Vagina (tissue), 2 donors: ENCODE measurements at regions not wholly inside any gene's neighbourhood (a gene's known extent, or its start where the extent isn't known, plus 50 kb on each side); places are given as distances from the start of the nearest gene placed in this dataset.

Experiments
- DNase-seq, 2 donors: peaks; one replicate each; pipeline ENCODE4 v3.0.0-alpha.2; 2017; ENCODE audit errors: extremely low spot score in 2 of 2
- H3K27ac ChIP-seq: fragments of 200-600 bp; sonication (generic); one replicate; pipeline ENCODE4 v1.5.1; 2019
- H3K27me3 ChIP-seq: fragments of 200-600 bp; sonication (generic); one replicate; pipeline ENCODE4 v1.5.1; 2019
- H3K36me3 ChIP-seq, 2 donors: fragments of 200-600 bp; sonication (generic); one replicate each; pipeline ENCODE4 v1.5.1; 2017 to 2019
- H3K4me1 ChIP-seq: fragments of 200-600 bp; sonication (generic); one replicate; pipeline ENCODE4 v1.5.1; 2019
- H3K4me3 ChIP-seq, 2 donors: fragments of 200-600 bp; sonication (generic); 1 replicate in 1 of 2; 2 replicates in 1 of 2; pipeline ENCODE4 v1.5.1; 2016 to 2019
- H3K9me3 ChIP-seq: fragments of 200-600 bp; sonication (generic); one replicate; pipeline ENCODE4 v1.5.1; 2019
- POLR2A ChIP-seq, 2 donors: fragments of 450-650 bp; IDR thresholded peaks; one replicate each; pipeline ENCODE4 v1.6.1; 2017; ENCODE audit warnings: antibody characterized with exemption in 2 of 2, mild to moderate bottlenecking in 2 of 2, moderate library complexity in 2 of 2
- POLR2AphosphoS5 ChIP-seq, 2 donors: sonication (generic); formaldehyde crosslinking; IDR thresholded peaks; one replicate each; pipeline ENCODE4 v1.9.0; 2017; ENCODE audit warnings: antibody characterized with exemption in 2 of 2, mild to moderate bottlenecking in 2 of 2, low read depth in 1 of 2; ENCODE audit not compliant: insufficient read depth in 1 of 2
- intact Hi-C: fragments of 100-400 bp; cut with DNase I; formaldehyde crosslinking; loops from one replicate; pipeline ENCODE4 v1.15.1; 2023
- TF ChIP-seq, protein P1 (sequence below), 3 experiments: fragments of 450-650 bp in 2 of 3; fragments of 200-600 bp in 1 of 3; sonication (generic) in 1 of 3; IDR thresholded peaks; one replicate each; pipeline ENCODE4 v1.5.1; 2017 to 2019; ENCODE audit warnings: antibody characterized with exemption in 3 of 3, mild to moderate bottlenecking in 2 of 3, moderate library complexity in 2 of 3

DNA sequence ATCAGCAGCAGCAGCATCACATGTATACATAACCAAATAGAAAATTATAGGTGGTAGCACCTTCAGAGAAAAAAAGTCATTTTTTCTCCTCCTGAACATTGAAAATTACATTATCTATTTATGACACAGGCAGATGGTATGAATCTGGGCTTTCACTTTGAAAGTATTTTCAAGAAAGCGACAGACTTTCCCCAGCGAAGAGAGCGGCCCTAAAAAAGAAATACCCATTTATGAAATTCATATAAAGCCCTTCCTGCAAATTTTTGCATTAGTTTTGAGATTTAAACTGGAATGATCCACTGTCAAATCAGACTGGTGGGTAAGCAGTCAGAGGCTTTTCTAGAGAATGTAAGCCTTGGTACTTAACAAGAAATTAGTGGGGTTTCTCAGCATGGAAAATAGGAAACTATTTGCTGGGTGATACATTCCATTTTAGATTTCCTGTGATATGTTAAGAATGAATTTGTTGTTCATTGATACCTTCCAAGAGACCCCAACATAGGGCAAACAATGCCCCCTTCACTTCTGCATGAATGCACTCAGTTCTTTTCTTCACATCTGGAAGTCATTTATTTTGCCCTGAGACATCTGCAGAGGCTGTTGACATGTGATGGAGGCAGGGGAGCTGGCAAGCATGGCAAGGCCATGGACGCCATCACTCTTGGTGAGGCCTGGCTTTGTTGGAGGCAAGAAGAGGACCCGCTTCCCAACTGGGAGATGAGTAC, 147.0 kb downstream of the LINC00237 start:
- Histone ChIP-seq H3K27me3 (no peaks in the 10 kb centered on the region), H3K27ac (no peak overlapping the region), H3K9me3 (no peaks in the 10 kb centered on the region), H3K36me3 (no peaks in the 10 kb centered on the region), H3K4me1 (no peaks in the 10 kb centered on the region), H3K4me3 (no peak overlapping the region)
- TF ChIP-seq POLR2AphosphoS5 (IDR thresholded peaks at IDR 0.05; ENCODE audit: insufficient read depth in 1 of 2, low read depth in 1 of 2) (no peak), POLR2A (IDR thresholded peaks at IDR 0.05) (no peak)
- TF ChIP-seq, protein P1, sequence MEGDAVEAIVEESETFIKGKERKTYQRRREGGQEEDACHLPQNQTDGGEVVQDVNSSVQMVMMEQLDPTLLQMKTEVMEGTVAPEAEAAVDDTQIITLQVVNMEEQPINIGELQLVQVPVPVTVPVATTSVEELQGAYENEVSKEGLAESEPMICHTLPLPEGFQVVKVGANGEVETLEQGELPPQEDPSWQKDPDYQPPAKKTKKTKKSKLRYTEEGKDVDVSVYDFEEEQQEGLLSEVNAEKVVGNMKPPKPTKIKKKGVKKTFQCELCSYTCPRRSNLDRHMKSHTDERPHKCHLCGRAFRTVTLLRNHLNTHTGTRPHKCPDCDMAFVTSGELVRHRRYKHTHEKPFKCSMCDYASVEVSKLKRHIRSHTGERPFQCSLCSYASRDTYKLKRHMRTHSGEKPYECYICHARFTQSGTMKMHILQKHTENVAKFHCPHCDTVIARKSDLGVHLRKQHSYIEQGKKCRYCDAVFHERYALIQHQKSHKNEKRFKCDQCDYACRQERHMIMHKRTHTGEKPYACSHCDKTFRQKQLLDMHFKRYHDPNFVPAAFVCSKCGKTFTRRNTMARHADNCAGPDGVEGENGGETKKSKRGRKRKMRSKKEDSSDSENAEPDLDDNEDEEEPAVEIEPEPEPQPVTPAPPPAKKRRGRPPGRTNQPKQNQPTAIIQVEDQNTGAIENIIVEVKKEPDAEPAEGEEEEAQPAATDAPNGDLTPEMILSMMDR (IDR thresholded peaks at IDR 0.05), result no peak
- DNase-seq, result no peak
- intact Hi-C loops, result no loop called here

DNA sequence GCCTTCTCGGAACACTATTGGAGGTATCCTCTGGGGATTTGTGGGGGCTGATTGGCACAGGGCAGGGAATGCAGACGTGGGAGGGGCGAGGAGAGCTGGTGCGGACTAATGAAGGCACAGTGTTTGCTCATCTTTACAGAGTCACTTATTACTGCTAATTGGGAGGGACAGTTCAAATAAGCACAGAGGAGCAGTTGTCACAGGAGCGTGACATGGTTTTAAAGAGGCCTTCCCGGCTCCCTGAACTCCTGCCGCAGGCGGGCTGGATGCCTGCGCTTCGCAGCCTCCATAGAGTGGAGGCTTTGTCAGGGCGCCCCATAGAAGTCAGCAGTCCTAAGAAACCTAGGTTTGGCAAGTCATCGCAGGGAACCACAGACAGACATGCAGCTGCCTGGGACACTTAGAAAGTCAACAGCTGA, 149.6 kb downstream of the LINC00237 start:
- Histone ChIP-seq H3K4me3 (no peak overlapping the region), H3K27ac (no peak overlapping the region), H3K4me1 (no peaks in the 10 kb centered on the region), H3K9me3 (no peaks in the 10 kb centered on the region), H3K36me3 (no peaks in the 10 kb centered on the region), H3K27me3 (no peaks in the 10 kb centered on the region)
- intact Hi-C loops, result no loop called here
- no peak for DNase-seq
- no peak for TF ChIP-seq POLR2AphosphoS5 (IDR thresholded peaks at IDR 0.05; ENCODE audit: insufficient read depth in 1 of 2, low read depth in 1 of 2)
- TF ChIP-seq POLR2A (IDR thresholded peaks at IDR 0.05), result no peak
- TF ChIP-seq, protein P1 (IDR thresholded peaks at IDR 0.05), result no peak

DNA sequence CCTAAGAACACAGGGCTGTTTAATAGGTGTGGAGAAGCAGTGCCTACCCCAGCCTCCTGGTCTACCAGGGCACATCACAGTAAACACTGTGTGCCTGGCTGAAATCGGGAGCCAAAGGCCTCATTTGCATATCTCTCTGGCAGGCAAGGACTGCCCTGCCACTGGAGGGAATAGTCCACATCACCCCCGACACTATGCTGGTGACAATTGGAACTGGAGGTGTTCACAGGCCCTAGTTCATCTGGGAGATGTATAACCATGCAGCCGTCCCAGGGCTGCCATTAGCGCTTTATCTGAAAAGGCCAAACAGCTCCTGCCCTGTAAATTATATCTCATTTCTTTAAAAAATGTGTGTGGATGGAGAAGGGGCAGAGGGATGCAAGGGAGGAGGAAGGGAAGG, 150.3 kb downstream of the LINC00237 start:
- TF ChIP-seq POLR2AphosphoS5 (IDR thresholded peaks at IDR 0.05; ENCODE audit: insufficient read depth in 1 of 2, low read depth in 1 of 2) (no peak), POLR2A (IDR thresholded peaks at IDR 0.05) (no peak)
- TF ChIP-seq, protein P1 (IDR thresholded peaks at IDR 0.05), result no peak
- H3K27me3 ChIP-seq, result no peaks in the 10 kb centered on the region
- no peak for DNase-seq
- no peaks in the 10 kb centered on the region for H3K36me3 ChIP-seq
- H3K4me3 ChIP-seq, result no peak overlapping the region
- intact Hi-C loops, result no loop called here
- no peaks in the 10 kb centered on the region for H3K4me1 ChIP-seq
- H3K9me3 ChIP-seq, result no peaks in the 10 kb centered on the region
- H3K27ac ChIP-seq, result no peak overlapping the region

DNA sequence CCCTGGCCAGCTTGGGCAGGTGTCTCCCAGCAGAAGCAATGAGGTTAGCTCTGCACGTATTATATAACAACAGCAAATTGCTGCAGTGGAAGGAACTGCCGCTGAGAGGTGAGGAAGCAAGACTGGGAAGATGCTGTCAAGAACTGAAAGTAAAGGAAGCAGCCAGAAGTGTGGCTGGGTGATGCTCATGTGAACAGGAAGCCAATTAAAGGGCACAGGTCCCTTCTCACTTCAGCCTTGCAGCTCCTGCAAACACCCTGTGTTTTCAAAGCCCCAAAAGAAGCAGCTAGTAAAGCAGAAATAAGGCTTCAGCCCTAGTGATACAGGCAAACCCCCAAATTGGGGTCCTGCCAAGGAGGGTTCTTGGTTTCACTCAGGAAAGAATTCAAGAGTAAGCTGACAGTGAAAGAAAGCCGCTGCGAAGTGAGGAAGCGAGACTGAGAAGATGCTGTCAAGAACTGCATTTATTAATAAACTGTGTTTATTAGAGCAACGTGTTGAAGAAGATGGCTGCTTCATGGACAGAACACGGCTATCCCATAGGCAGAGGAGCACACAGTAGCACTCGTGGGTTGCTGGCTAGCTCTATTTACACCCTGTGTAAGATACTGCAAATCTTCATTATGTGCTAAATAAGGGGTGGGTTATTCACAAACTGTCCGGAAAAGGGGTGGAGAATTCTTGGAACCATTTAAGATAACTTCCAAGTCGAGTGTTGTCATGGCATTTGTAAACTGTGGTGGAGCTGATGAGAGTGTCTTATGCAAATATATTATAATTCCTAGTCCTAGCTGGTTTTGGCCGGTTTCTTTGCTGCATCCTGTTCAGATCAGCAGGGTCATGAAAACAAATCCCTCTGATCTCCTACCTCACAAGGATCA, 152.2 kb downstream of the LINC00237 start:
- TF ChIP-seq POLR2A (IDR thresholded peaks at IDR 0.05) (no peak), POLR2AphosphoS5 (IDR thresholded peaks at IDR 0.05; ENCODE audit: insufficient read depth in 1 of 2, low read depth in 1 of 2) (no peak)
- TF ChIP-seq, protein P1 (IDR thresholded peaks at IDR 0.05), result no peak
- no peak for DNase-seq
- H3K36me3 ChIP-seq, result no peaks in the 10 kb centered on the region
- no peaks in the 10 kb centered on the region for H3K4me1 ChIP-seq
- intact Hi-C loops, result no loop called here
- H3K27me3 ChIP-seq, result no peaks in the 10 kb centered on the region
- no peaks in the 10 kb centered on the region for H3K9me3 ChIP-seq
- no peak overlapping the region for H3K4me3 ChIP-seq
- no peak overlapping the region for H3K27ac ChIP-seq

DNA sequence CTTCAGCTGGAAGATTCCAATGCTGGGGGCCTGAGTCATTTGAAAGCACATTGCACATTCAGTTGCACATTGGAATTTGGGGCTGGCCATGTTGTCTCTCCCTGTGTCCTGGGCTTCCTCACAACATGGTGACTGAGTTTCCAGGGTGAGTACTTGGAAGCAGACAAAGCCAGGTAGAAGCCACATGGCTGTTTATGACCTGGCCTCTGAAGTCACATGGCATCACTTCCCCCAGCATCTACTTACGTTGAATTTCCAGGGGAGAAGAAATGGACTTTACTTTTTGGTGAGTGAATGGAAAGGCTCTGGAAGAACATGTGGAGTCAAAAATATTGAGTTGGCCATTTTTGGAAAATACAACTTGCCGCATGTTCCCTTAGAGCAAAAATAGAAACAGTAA, 155.5 kb downstream of the LINC00237 start:
- DNase-seq, result no peak

More for the DNA sequence above, 155.5 kb downstream of the LINC00237 start:
- H3K27ac ChIP-seq, result no peak overlapping the region
- intact Hi-C loops, result no loop called here
- no peak overlapping the region for H3K4me3 ChIP-seq
- no peaks in the 10 kb centered on the region for H3K9me3 ChIP-seq
- H3K4me1 ChIP-seq, result no peaks in the 10 kb centered on the region
- no peaks in the 10 kb centered on the region for H3K36me3 ChIP-seq
- H3K27me3 ChIP-seq, result no peaks in the 10 kb centered on the region
- TF ChIP-seq POLR2A (IDR thresholded peaks at IDR 0.05) (no peak), POLR2AphosphoS5 (IDR thresholded peaks at IDR 0.05; ENCODE audit: insufficient read depth in 1 of 2, low read depth in 1 of 2) (no peak)
- TF ChIP-seq, protein P1 (IDR thresholded peaks at IDR 0.05), result no peak
